K562 (cell line): ENCODE measurements at regions not wholly inside any gene's neighbourhood (a gene's known extent, or its start where the extent isn't known, plus 50 kb on each side); places are given as distances from the start of the nearest gene placed in this dataset.

Experiments
- ATAC-seq: fragments of 200-7000 bp; cut with Tn5 transposase; 3 replicates; pipeline ENCODE4 v1.9.1; 2020; ENCODE audit warnings: moderate library complexity
- BruUV-seq: library from RNA; stranded (reverse); fragments of 400-500 nt; replicated peaks from 2 replicates; lab custom pipeline; 2021; lab: Mats Ljungman, UMichigan
- CTCF ChIA-PET: fragments of 300-600 bp; formaldehyde crosslinking; extraction: SDS; loops from one replicate; lab custom pipeline; 2021; ENCODE audit warnings: low intra/inter-chr PET ratio; lab: Yijun Ruan, JAX
- POLR2A ChIA-PET: fragments of 300-600, 350-650 bp; sonication (Branson Sonifier 250); formaldehyde crosslinking; extraction: SDS; loops from one replicate; lab custom pipeline; 2021; ENCODE audit warnings: antibody characterized with exemption, inconsistent platforms; lab: Yijun Ruan, JAX
- DNase-seq, 4 experiments: peaks; one replicate each; pipeline versions ENCODE4 v3.0.0 to v3.0.0-alpha.2; 2011 to 2018; ENCODE audit warnings: low spot score in 3 of 4, mixed read lengths in 3 of 4; ENCODE audit errors: extremely low read depth in 1 of 4
- FAIRE-seq: peaks from 2 replicates; lab custom pipeline; 2011; peaks lifted over from hg19 to GRCh38; lab: Jason Lieb, UNC
- H2AFZ ChIP-seq: 2 replicates; pipeline ENCODE4 v1.6.0; 2011; ENCODE audit warnings: low read depth, low read length, control low read depth, inconsistent platforms
- H3K27ac ChIP-seq: fragments of 200-600 bp; 3 replicates; pipeline ENCODE4 v1.8.0; 2011; ENCODE audit warnings: low read depth, mild to moderate bottlenecking, control low read depth, inconsistent platforms, low read length, moderate library complexity, mixed read lengths; ENCODE audit errors: extremely low read depth
- H3K27me3 ChIP-seq, 2 experiments: fragments of 300-600 bp in 1 of 2; 2 replicates in 1 of 2; 3 replicates in 1 of 2; pipeline versions ENCODE4 v1.6.0 to v1.8.0; 2011; ENCODE audit warnings: inconsistent platforms in 2 of 2, low read length in 2 of 2, mild to moderate bottlenecking in 1 of 2, mixed read lengths in 1 of 2, moderate library complexity in 1 of 2; ENCODE audit not compliant: control insufficient read depth in 2 of 2, insufficient read depth in 2 of 2
- H3K36me3 ChIP-seq: fragments of 300-600 bp; 3 replicates; pipeline ENCODE4 v1.8.0; 2011; ENCODE audit warnings: mild to moderate bottlenecking, low read length, inconsistent platforms; ENCODE audit not compliant: control insufficient read depth, insufficient read depth
- H3K4me1 ChIP-seq, 2 experiments: fragments of 200-600 bp in 1 of 2; replicated peaks in 1 of 2; 2 replicates in 1 of 2; 3 replicates in 1 of 2; pipeline versions ENCODE4 v1.5.1 to v1.8.0; 2011; ENCODE audit warnings: inconsistent platforms in 2 of 2, low read length in 2 of 2, mild to moderate bottlenecking in 1 of 2, mixed read lengths in 1 of 2, moderate library complexity in 1 of 2; ENCODE audit not compliant: control insufficient read depth in 2 of 2, insufficient read depth in 2 of 2
- H3K4me2 ChIP-seq: 2 replicates; pipeline ENCODE4 v1.6.1; 2011; ENCODE audit warnings: low read length, control low read depth, inconsistent platforms, mixed read lengths; ENCODE audit not compliant: insufficient read depth
- H3K4me3 ChIP-seq: fragments of 200-600 bp; sonication (generic), shearing (Covaris generic); 2 replicates; pipeline ENCODE4 v1.5.1; 2016; ENCODE audit warnings: control low read depth, inconsistent platforms
- H3K79me2 ChIP-seq: fragments of 200-600 bp; 3 replicates; pipeline ENCODE4 v1.8.0; 2011; ENCODE audit warnings: low read length, inconsistent platforms; ENCODE audit not compliant: control insufficient read depth, insufficient read depth
- H3K9ac ChIP-seq, 2 experiments: 2 replicates each; pipeline versions ENCODE4 v1.6.0 to v1.6.1; 2011; ENCODE audit warnings: low read depth in 2 of 2, low read length in 2 of 2, control low read depth in 1 of 2, inconsistent platforms in 1 of 2, mild to moderate bottlenecking in 1 of 2, mixed read lengths in 1 of 2; ENCODE audit not compliant: insufficient read depth in 1 of 2
- H3K9me1 ChIP-seq: one replicate; pipeline ENCODE4 v1.6.0; 2011; ENCODE audit warnings: inconsistent platforms, mild to moderate bottlenecking, low read length, moderate library complexity; ENCODE audit not compliant: control insufficient read depth, insufficient read depth
- H3K9me3 ChIP-seq: replicated peaks from 2 replicates; pipeline ENCODE4 v1.5.1; 2011; ENCODE audit warnings: low read depth, low read length, inconsistent platforms; ENCODE audit not compliant: control insufficient read depth, insufficient read depth
- H4K20me1 ChIP-seq: replicated peaks from 2 replicates; pipeline ENCODE4 v1.6.1; 2011; ENCODE audit warnings: low read length, inconsistent platforms, mixed read lengths; ENCODE audit not compliant: control insufficient read depth, insufficient read depth
- EZH2 ChIP-seq: IDR thresholded peaks from 2 replicates; pipeline ENCODE4 v1.6.1; 2012; ENCODE audit warnings: low read depth, mild to moderate bottlenecking, inconsistent platforms, low read length, borderline replicate concordance
- SAFB2 ChIP-seq: fragments of 200-400 bp; formaldehyde crosslinking; IDR thresholded peaks from 2 replicates; pipeline ENCODE4 v1.6.1; 2018; ENCODE audit warnings: borderline replicate concordance, low read length, low read depth, moderate library complexity; ENCODE audit not compliant: severe bottlenecking
- ZBTB8A ChIP-seq: fragments of 450-650 bp; IDR thresholded peaks from 2 replicates; pipeline ENCODE4 v1.6.1; 2018; ENCODE audit warnings: mild to moderate bottlenecking, moderate library complexity; ENCODE audit not compliant: partially characterized antibody
- WGBS: fragments of 100-300 bp; shearing (Covaris generic); methylation state at CpG from one replicate; pipeline ENCODE4 v1.1.6; 2016; ENCODE audit warnings: low coverage, mixed read lengths; ENCODE audit not compliant: insufficient coverage; ENCODE audit errors: missing lambda C conversion rate; 5-methylcytosine and 5-hydroxymethylcytosine counted together
- in situ Hi-C: fragments of 300-500 bp; cut with MboI; formaldehyde crosslinking; loops from 4 replicates; pipeline ENCODE4 v1.15.0; 2018; ENCODE audit warnings: inconsistent platforms, mixed read lengths
- intact Hi-C: fragments of 100-400 bp; cut with micrococcal nuclease; formaldehyde crosslinking; loops from 2 replicates; pipeline ENCODE4 v1.14.2; 2022

DNA sequence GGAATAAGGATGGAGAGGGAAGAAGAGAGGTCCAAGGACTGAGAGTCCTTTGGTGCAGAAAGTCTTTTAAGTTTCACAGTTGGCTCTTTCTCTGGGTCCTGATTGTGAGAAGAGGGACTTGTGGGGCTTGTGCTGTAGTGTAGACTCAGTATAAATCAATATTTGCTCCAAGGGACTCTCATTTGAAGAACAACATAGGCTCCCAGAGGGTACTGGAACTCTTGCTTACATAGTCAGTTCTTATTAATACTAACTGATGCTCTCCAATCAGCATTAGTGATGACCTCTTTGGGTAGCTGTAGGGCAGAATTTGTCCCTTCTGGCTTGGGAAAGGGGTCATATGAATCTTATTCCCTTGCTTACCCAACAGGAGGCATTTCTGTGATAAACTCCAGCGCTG lies 62.5 kb upstream of the CXCL14 start:
- no peak overlapping the region for H3K4me3 ChIP-seq
- H3K27ac ChIP-seq: no peak overlapping the region
- no peaks in the 10 kb centered on the region for H4K20me1 ChIP-seq
- no peak for ATAC-seq
- BruUV-seq: no TSS peak
- H3K4me2 ChIP-seq: no peak overlapping the region
- no peak for FAIRE-seq
- no peak overlapping the region for H3K9ac ChIP-seq
- TF ChIP-seq EZH2: no peak
- peaks cover 0 to 23% of the 10 kb centered on the region in 2 experiments for H3K27me3 ChIP-seq
- no peaks in the 10 kb centered on the region for H3K36me3 ChIP-seq
- POLR2A ChIA-PET: no interaction called here
- H2AFZ ChIP-seq: no peak overlapping the region
- H3K4me1 ChIP-seq: no peaks in the 10 kb centered on the region
- intact Hi-C loops (no loop called here), in situ Hi-C loops (no loop called here)
- no peaks in the 10 kb centered on the region for H3K9me1 ChIP-seq
- 0% methylated on average over 1 of the region's 1 CpG for WGBS
- H3K9me3 ChIP-seq: no peaks in the 10 kb centered on the region
- no peaks in the 10 kb centered on the region for H3K79me2 ChIP-seq
- CTCF ChIA-PET: interaction anchor here (0.7 kb wide), 1 partner anchor 1540 kb away, joined by 3 read pairs; no protein-coding TSS in a partner anchor
- DNase-seq: no peak

DNA sequence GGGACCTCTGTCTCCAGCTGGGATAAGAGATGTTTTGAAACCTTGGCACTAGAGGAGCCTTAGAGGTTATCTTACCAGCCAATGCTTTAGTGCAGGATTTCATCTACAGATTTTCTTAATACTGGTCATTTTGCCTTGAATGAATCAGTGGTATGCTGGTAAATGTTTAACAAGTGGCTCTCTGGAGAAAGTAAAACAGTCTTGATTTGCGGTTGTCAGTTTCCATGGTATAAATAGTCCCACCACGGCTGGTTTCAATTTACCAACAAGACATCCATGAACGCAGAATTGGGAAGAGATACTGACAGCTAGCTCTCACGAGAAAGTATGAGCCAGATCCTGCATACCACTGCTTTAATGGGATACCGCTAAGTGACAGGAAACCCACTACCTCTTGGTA lies 56.7 kb upstream of the CXCL14 start:
- Histone ChIP-seq H3K9me1 (no peaks in the 10 kb centered on the region), H3K4me3 (no peak overlapping the region), H3K27ac (no peak overlapping the region), H3K9ac (no peak overlapping the region), H3K79me2 (no peaks in the 10 kb centered on the region), H3K9me3 (no peaks in the 10 kb centered on the region), H4K20me1 (no peaks in the 10 kb centered on the region), H3K27me3 (peaks cover 0 to 17% of the 10 kb centered on the region in 2 experiments; a peak in 3 of 5 replicates), H2AFZ (no peak overlapping the region), H3K36me3 (no peaks in the 10 kb centered on the region), H3K4me1 (no peaks in the 10 kb centered on the region), H3K4me2 (no peak overlapping the region)
- WGBS: 8% methylated on average over 5 of the region's 5 CpGs
- BruUV-seq: no TSS peak
- no peak for DNase-seq
- ChIA-PET POLR2A (no interaction called here), CTCF (no interaction called here)
- no peak for TF ChIP-seq SAFB2
- no peak for TF ChIP-seq ZBTB8A
- no peak for FAIRE-seq
- intact Hi-C loops (no loop called here), in situ Hi-C loops (no loop called here)
- no peak for ATAC-seq
